NCI-H146 treated with DMSO at 0.1 percent for 48 hours (cell line): ENCODE measurements at regions not wholly inside any gene's neighbourhood (a gene's known extent, or its start where the extent isn't known, plus 50 kb on each side); places are given as distances from the start of the nearest gene placed in this dataset.
A peak's percentile ranks its signal among the peaks of the same experiment; 100 is the strongest.

Source experiments
- DNase-seq: peaks from one replicate; lab custom pipeline; 2025; ENCODE audit not compliant: unreplicated experiment; lab: John Stamatoyannopoulos, UW

- DNase-seq, result no peak
These were observed 157.3 kb upstream of the CHAC2 start for GRCh38 chr2:53610260-53610659.

GRCh38 chr2:53609551-53609950 lies 158.1 kb upstream of the CHAC2 start:
- no peak for DNase-seq

GRCh38 chr2:53608293-53608692 lies 159.3 kb upstream of the CHAC2 start:
- no peak for DNase-seq

- no peak for DNase-seq
These were observed 166.8 kb upstream of the CHAC2 start for GRCh38 chr2:53600815-53601214.

GRCh38 chr2:53586733-53587612 lies 180.6 kb upstream of the CHAC2 start:
- peak; percentile 78 for DNase-seq

- no peak for DNase-seq
These were observed 182.6 kb upstream of the CHAC2 start for GRCh38 chr2:53584986-53585385.

- no peak for DNase-seq
These were observed 184.0 kb upstream of the CHAC2 start for GRCh38 chr2:53583583-53583982.

- no peak for DNase-seq
These were observed 185.0 kb upstream of the CHAC2 start for GRCh38 chr2:53582556-53582955.

GRCh38 chr2:53576166-53576565 lies 191.4 kb upstream of the CHAC2 start:
- DNase-seq, result no peak

- no peak for DNase-seq
These were observed 191.9 kb upstream of the CHAC2 start for GRCh38 chr2:53575721-53576124.

- no peak for DNase-seq
These were observed 194.9 kb upstream of the CHAC2 start for GRCh38 chr2:53572696-53573095.

GRCh38 chr2:53569957-53570727 lies 197.5 kb upstream of the CHAC2 start:
- DNase-seq, result no peak

GRCh38 chr2:53568469-53568868 lies 199.1 kb upstream of the CHAC2 start:
- no peak for DNase-seq

GRCh38 chr2:53567073-53567472 lies 200.5 kb upstream of the CHAC2 start:
- no peak for DNase-seq

- DNase-seq, result no peak
These were observed 205.2 kb upstream of the CHAC2 start for GRCh38 chr2:53562407-53562806.

GRCh38 chr2:53561155-53561554 lies 206.4 kb upstream of the CHAC2 start:
- no peak for DNase-seq

- no peak for DNase-seq
These were observed 208.2 kb upstream of the CHAC2 start for GRCh38 chr2:53559302-53559966.

GRCh38 chr2:53558867-53559266 lies 208.7 kb upstream of the CHAC2 start:
- DNase-seq, result no peak

- no peak for DNase-seq
These were observed 218.1 kb upstream of the CHAC2 start for GRCh38 chr2:53549497-53549896.

- DNase-seq, result no peak
These were observed 222.0 kb upstream of the CHAC2 start for GRCh38 chr2:53545604-53546003.

- DNase-seq, result no peak
These were observed 222.6 kb upstream of the CHAC2 start for GRCh38 chr2:53544871-53545558.
